ENCODE measurements at regions not wholly inside any gene's neighbourhood (a gene's known extent, or its start where the extent isn't known, plus 50 kb on each side); places are given as distances from the start of the nearest gene placed in this dataset.
A peak's percentile ranks its signal among the peaks of the same experiment; 100 is the strongest.

- no peaks in the 10 kb centered on the region for H3K4me1 ChIP-seq (ENCODE audit: control insufficient read depth, insufficient read depth, low read length)
- no peak overlapping the region for H3K27ac ChIP-seq (ENCODE audit: low read length)
- peak; percentile 11 for DNase-seq (ENCODE audit: low read depth, low spot score)
- no peaks in the 10 kb centered on the region for H3K36me3 ChIP-seq (ENCODE audit: control insufficient read depth, insufficient read depth, low read length)
- no peaks in the 10 kb centered on the region for H3K27me3 ChIP-seq (ENCODE audit: control insufficient read depth, insufficient read depth, low read length)
- H3K9me3 ChIP-seq (ENCODE audit: control insufficient read depth, insufficient read depth, low read length): no peaks in the 10 kb centered on the region
- H3K4me3 ChIP-seq (ENCODE audit: low read length): no peak overlapping the region
These were observed 228.5 kb upstream of the G2E3 start for GRCh38 chr14:30330445-30330844.

GRCh38 chr14:30331030-30331429 is 227.9 kb upstream of the G2E3 start:
- Histone ChIP-seq H3K4me3 (ENCODE audit: low read length) (no peak overlapping the region), H3K9me3 (ENCODE audit: control insufficient read depth, insufficient read depth, low read length) (no peaks in the 10 kb centered on the region), H3K27me3 (ENCODE audit: control insufficient read depth, insufficient read depth, low read length) (no peaks in the 10 kb centered on the region), H3K36me3 (ENCODE audit: control insufficient read depth, insufficient read depth, low read length) (no peaks in the 10 kb centered on the region), H3K27ac (ENCODE audit: low read length) (no peak overlapping the region), H3K4me1 (ENCODE audit: control insufficient read depth, insufficient read depth, low read length) (no peaks in the 10 kb centered on the region)
- DNase-seq (ENCODE audit: low read depth, low spot score): no peak

- Histone ChIP-seq H3K27ac (ENCODE audit: low read length) (no peak overlapping the region), H3K36me3 (ENCODE audit: control insufficient read depth, insufficient read depth, low read length) (no peaks in the 10 kb centered on the region), H3K4me3 (ENCODE audit: low read length) (no peak overlapping the region), H3K27me3 (ENCODE audit: control insufficient read depth, insufficient read depth, low read length) (no peaks in the 10 kb centered on the region), H3K9me3 (ENCODE audit: control insufficient read depth, insufficient read depth, low read length) (no peaks in the 10 kb centered on the region), H3K4me1 (ENCODE audit: control insufficient read depth, insufficient read depth, low read length) (no peaks in the 10 kb centered on the region)
- DNase-seq (ENCODE audit: low read depth, low spot score): no peak
These were observed 226.6 kb upstream of the G2E3 start for GRCh38 chr14:30332374-30332773.

- no CpG with 5 or more reads among the region's 2 CpGs for WGBS (ENCODE audit: insufficient coverage, insufficient read length)
- H3K4me1 ChIP-seq (ENCODE audit: control insufficient read depth, insufficient read depth, low read length): no peaks in the 10 kb centered on the region
- H3K4me3 ChIP-seq (ENCODE audit: low read length): no peak overlapping the region
- no peak for DNase-seq (ENCODE audit: low read depth, low spot score)
- no peak overlapping the region for H3K27ac ChIP-seq (ENCODE audit: low read length)
- H3K27me3 ChIP-seq (ENCODE audit: control insufficient read depth, insufficient read depth, low read length): no peaks in the 10 kb centered on the region
- no peaks in the 10 kb centered on the region for H3K36me3 ChIP-seq (ENCODE audit: control insufficient read depth, insufficient read depth, low read length)
- H3K9me3 ChIP-seq (ENCODE audit: control insufficient read depth, insufficient read depth, low read length): no peaks in the 10 kb centered on the region
These were observed 225.0 kb upstream of the G2E3 start for GRCh38 chr14:30333934-30334333.

GRCh38 chr14:30337456-30337855 is 221.5 kb upstream of the G2E3 start:
- no CpG with 5 or more reads among the region's 5 CpGs for WGBS (ENCODE audit: insufficient coverage, insufficient read length)
- no peaks in the 10 kb centered on the region for H3K4me1 ChIP-seq (ENCODE audit: control insufficient read depth, insufficient read depth, low read length)

GRCh38 chr14:30339311-30339901 is 219.6 kb upstream of the G2E3 start:
- H3K9me3 ChIP-seq (ENCODE audit: control insufficient read depth, insufficient read depth, low read length): no peaks in the 10 kb centered on the region
- H3K36me3 ChIP-seq (ENCODE audit: control insufficient read depth, insufficient read depth, low read length): no peaks in the 10 kb centered on the region
- no peak overlapping the region for H3K27ac ChIP-seq (ENCODE audit: low read length)
- no peaks in the 10 kb centered on the region for H3K27me3 ChIP-seq (ENCODE audit: control insufficient read depth, insufficient read depth, low read length)
- WGBS (ENCODE audit: insufficient coverage, insufficient read length): no CpG with 5 or more reads among the region's 6 CpGs
- DNase-seq (ENCODE audit: low read depth, low spot score): no peak
- H3K4me3 ChIP-seq (ENCODE audit: low read length): no peak overlapping the region
- no peaks in the 10 kb centered on the region for H3K4me1 ChIP-seq (ENCODE audit: control insufficient read depth, insufficient read depth, low read length)

More at GRCh38 chr14:30337456-30337855, 221.5 kb upstream of the G2E3 start:
- DNase-seq (ENCODE audit: low read depth, low spot score): no peak
- Histone ChIP-seq H3K9me3 (ENCODE audit: control insufficient read depth, insufficient read depth, low read length) (no peaks in the 10 kb centered on the region), H3K36me3 (ENCODE audit: control insufficient read depth, insufficient read depth, low read length) (no peaks in the 10 kb centered on the region), H3K27me3 (ENCODE audit: control insufficient read depth, insufficient read depth, low read length) (no peaks in the 10 kb centered on the region), H3K4me3 (ENCODE audit: low read length) (no peak overlapping the region), H3K27ac (ENCODE audit: low read length) (no peak overlapping the region)

GRCh38 chr14:30340495-30340894 is 218.5 kb upstream of the G2E3 start:
- no peaks in the 10 kb centered on the region for H3K36me3 ChIP-seq (ENCODE audit: control insufficient read depth, insufficient read depth, low read length)
- no peaks in the 10 kb centered on the region for H3K9me3 ChIP-seq (ENCODE audit: control insufficient read depth, insufficient read depth, low read length)
- H3K27ac ChIP-seq (ENCODE audit: low read length): no peak overlapping the region
- no CpG with 5 or more reads among the region's 1 CpG for WGBS (ENCODE audit: insufficient coverage, insufficient read length)
- DNase-seq (ENCODE audit: low read depth, low spot score): no peak
- H3K4me3 ChIP-seq (ENCODE audit: low read length): no peak overlapping the region
- H3K4me1 ChIP-seq (ENCODE audit: control insufficient read depth, insufficient read depth, low read length): no peaks in the 10 kb centered on the region
- no peaks in the 10 kb centered on the region for H3K27me3 ChIP-seq (ENCODE audit: control insufficient read depth, insufficient read depth, low read length)

- no peaks in the 10 kb centered on the region for H3K27me3 ChIP-seq (ENCODE audit: control insufficient read depth, insufficient read depth, low read length)
- no CpG with 5 or more reads among the region's 1 CpG for WGBS (ENCODE audit: insufficient coverage, insufficient read length)
- DNase-seq (ENCODE audit: low read depth, low spot score): no peak
These were observed 213.4 kb upstream of the G2E3 start for GRCh38 chr14:30345511-30345910.

GRCh38 chr14:30348445-30348844 is 210.5 kb upstream of the G2E3 start:
- Histone ChIP-seq H3K4me1 (ENCODE audit: control insufficient read depth, insufficient read depth, low read length) (no peaks in the 10 kb centered on the region), H3K27ac (ENCODE audit: low read length) (no peak overlapping the region), H3K4me3 (ENCODE audit: low read length) (no peak overlapping the region), H3K36me3 (ENCODE audit: control insufficient read depth, insufficient read depth, low read length) (no peaks in the 10 kb centered on the region), H3K9me3 (ENCODE audit: control insufficient read depth, insufficient read depth, low read length) (no peaks in the 10 kb centered on the region), H3K27me3 (ENCODE audit: control insufficient read depth, insufficient read depth, low read length) (no peaks in the 10 kb centered on the region)
- no peak for DNase-seq (ENCODE audit: low read depth, low spot score)
- no CpG with 5 or more reads among the region's 2 CpGs for WGBS (ENCODE audit: insufficient coverage, insufficient read length)

More at GRCh38 chr14:30345511-30345910, 213.4 kb upstream of the G2E3 start:
- Histone ChIP-seq H3K9me3 (ENCODE audit: control insufficient read depth, insufficient read depth, low read length) (no peaks in the 10 kb centered on the region), H3K36me3 (ENCODE audit: control insufficient read depth, insufficient read depth, low read length) (no peaks in the 10 kb centered on the region), H3K4me3 (ENCODE audit: low read length) (no peak overlapping the region), H3K4me1 (ENCODE audit: control insufficient read depth, insufficient read depth, low read length) (no peaks in the 10 kb centered on the region), H3K27ac (ENCODE audit: low read length) (no peak overlapping the region)

GRCh38 chr14:30349520-30349919 is 209.4 kb upstream of the G2E3 start:
- no peaks in the 10 kb centered on the region for H3K4me1 ChIP-seq (ENCODE audit: control insufficient read depth, insufficient read depth, low read length)
- WGBS (ENCODE audit: insufficient coverage, insufficient read length): no CpG with 5 or more reads among the region's 3 CpGs
- H3K27me3 ChIP-seq (ENCODE audit: control insufficient read depth, insufficient read depth, low read length): no peaks in the 10 kb centered on the region

DNA sequence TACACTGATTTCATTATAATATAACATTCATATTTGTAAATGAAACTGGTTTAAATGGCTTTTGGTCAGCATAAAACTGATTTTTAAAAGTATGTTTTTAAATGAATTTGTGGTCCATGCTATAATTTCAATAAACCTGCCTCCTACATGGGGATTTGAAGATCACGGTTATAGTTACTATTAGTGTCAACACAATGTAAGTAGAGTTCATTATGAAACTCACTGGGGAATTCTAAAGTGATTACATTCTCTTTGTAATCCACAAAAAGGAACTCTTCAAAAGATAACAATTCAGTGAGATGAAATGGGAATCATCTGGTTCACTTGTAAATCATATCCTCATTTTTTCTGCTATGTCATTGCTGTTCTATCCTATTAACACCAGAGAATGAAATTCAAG is 204.5 kb upstream of the G2E3 start:
- no CpG with 5 or more reads among the region's 1 CpG for WGBS (ENCODE audit: insufficient coverage, insufficient read length)
- Histone ChIP-seq H3K9me3 (ENCODE audit: control insufficient read depth, insufficient read depth, low read length) (no peaks in the 10 kb centered on the region), H3K27me3 (ENCODE audit: control insufficient read depth, insufficient read depth, low read length) (no peaks in the 10 kb centered on the region)

More at GRCh38 chr14:30349520-30349919, 209.4 kb upstream of the G2E3 start:
- H3K4me3 ChIP-seq (ENCODE audit: low read length): no peak overlapping the region
- no peak for DNase-seq (ENCODE audit: low read depth, low spot score)
- H3K9me3 ChIP-seq (ENCODE audit: control insufficient read depth, insufficient read depth, low read length): no peaks in the 10 kb centered on the region
- no peaks in the 10 kb centered on the region for H3K36me3 ChIP-seq (ENCODE audit: control insufficient read depth, insufficient read depth, low read length)
- no peak overlapping the region for H3K27ac ChIP-seq (ENCODE audit: low read length)

More for the DNA sequence above, 204.5 kb upstream of the G2E3 start:
- H3K4me3 ChIP-seq (ENCODE audit: low read length): no peak overlapping the region
- no peak overlapping the region for H3K27ac ChIP-seq (ENCODE audit: low read length)
- no peak for DNase-seq (ENCODE audit: low read depth, low spot score)
- no peaks in the 10 kb centered on the region for H3K36me3 ChIP-seq (ENCODE audit: control insufficient read depth, insufficient read depth, low read length)
- no peaks in the 10 kb centered on the region for H3K4me1 ChIP-seq (ENCODE audit: control insufficient read depth, insufficient read depth, low read length)
